ENCODE measurements at regions not wholly inside any gene's neighbourhood (a gene's known extent, or its start where the extent isn't known, plus 50 kb on each side); places are given as distances from the start of the nearest gene placed in this dataset.

DNA sequence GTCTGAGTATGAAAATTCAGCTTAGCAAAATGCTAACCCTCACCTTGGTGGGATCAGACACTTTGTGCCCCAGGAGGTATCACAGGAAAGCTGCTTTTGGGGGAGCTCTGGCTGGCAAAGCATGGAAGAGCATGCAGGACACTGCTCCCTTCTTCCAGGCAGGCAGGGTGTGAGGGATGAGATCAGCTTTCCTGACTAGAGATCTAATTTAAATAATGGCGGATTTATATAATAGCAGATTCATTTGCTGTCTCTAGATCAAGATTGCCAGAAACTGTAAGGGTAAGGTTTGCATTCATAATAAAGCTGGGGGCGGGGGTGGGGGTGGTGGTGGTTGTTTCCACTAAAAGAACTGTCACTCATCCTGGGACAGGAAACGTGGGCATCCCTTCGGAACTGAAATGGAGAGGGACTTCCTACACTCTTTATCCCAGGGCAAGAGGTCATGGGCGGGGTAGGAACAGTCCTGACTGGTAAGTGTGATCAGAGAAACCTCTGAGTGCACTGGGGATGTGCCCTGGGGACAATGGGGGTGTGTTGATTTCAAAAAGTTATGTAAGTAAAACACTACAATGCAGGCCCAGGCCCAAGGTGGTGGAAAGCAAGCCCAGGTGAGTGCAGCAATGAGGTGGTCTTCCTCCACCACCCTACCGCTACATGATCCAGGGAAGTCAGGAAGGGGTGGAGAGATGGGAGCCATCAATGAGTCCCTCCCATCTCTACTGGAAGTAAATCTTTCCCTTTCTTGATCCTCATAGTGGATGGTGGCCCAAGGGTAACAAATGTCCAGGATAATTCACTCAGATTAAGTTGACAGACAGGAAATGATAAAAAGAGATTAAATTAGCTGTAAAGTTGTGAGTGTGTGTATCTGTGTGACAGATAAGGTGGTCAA, 171.4 kb upstream of the SERPINE2 start:
- no peak for DNase-seq

DNA sequence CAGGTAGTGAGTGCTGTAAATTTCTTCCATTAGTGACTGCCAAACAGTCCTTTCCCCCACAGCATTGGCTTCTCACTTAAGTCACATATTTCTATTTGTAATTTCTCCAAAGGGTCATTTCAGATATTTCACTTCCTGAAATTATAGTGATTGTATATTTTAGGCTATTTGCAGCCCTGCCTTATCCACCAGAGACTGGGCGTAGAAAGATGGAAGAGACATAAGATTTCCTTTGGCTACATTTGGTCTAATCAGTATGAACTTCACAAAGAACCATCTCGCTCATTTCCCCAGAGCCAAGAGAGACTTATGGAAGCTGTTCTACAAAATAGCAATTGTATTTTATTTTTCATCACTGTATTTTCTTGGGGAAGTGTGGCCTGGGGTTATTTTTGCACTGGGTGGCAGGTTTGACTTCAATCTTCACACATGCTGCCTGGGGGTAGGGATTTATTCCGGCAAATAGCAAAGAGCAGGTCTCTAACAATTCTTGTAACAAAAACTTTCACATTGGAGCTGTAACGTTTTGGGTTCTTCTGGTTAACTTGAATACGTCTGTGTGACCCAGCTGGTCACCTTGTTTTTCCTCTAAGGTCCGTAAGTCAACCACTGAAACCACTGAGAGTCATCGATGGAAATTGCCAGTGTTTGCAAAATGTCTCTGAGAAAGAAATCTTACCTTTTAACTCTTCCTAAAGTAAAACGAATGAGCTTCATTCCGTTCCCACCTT, 170.6 kb upstream of the SERPINE2 start:
- no peak for DNase-seq

DNA sequence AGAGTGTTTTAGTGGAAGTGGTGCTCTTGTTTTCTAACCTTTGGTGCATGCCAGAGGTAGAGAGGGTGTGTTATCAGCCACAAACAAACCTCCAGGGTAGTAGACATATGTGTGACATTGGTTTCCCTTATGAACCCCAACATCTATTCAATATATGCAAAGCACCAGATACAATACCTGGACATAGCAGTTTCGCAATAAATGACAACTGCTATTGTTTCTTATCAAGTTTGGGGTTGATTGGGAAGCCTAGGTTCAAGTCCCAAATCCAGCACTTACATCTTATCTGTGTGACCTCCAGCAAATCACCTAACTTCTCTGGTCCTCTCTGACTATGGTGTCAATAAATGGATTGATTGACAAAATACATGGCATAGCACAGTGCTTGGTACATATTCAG, 169.4 kb upstream of the SERPINE2 start:
- DNase-seq: no peak

DNA sequence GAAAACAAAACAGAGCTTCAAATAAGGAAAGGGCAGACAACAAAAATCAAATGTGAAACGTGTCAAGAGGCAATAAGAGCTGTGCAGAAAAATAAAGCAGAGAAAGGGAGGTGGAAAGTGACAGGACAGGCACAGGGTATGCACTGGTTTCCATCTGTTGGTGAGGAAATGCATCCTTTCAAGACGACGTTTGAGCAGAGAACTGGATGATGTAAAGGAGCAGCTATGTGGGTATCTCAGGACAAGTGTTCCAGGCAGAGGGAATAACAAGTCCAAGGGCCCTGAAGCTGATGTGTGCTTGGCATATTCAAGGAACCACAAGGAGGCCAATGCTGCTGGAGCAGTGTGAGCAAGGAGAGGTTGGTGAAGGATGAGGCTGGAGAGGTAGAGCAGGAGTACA, 168.9 kb upstream of the SERPINE2 start:
- DNase-seq: no peak

DNA sequence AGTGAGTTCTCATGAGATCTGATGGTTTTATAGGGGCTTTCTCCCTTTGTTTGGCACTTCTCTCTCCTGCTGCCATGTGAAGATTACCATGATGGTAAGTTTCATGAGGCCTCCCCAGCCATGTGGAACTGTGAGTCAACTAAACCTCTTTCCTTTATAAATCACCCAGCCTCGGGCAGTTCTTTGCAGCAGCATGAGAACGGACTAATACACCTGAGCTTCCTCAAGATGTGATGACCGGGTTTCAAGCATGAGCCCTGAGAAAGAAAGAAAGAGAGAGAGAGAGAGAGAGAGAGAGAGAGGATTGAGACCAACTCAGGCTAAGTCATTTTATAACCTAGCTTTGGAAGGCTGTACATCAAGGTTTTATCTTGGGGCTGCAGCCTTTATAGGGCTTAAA, 167.7 kb upstream of the SERPINE2 start:
- DNase-seq: no peak

DNA sequence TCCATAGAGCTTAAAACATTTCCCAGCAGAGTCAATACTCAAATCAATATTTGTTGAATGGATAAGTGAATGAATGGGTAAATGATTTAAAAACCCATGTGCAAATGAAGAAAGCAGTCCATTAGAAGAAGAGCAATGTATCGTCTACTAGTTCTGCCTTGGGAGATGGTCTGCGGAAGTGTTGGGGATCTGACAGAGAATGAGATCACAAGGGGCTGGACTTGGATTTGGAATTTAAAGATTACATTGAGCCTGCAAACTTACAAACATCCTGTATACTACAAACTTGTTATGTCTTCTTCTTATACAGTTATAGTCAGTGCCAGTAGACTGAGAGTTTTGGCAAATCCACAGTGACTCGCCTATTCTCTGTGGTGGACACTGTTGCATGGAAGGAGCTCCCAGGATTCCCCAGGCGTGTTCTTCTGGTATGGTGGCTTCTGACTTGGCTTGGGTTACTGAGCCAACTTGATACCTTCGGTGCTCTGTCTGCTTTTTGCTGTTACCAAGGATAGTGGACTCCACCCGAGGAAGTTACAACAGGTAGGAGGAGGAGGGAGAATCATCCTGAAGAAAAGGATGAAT, 163.3 kb upstream of the SERPINE2 start:
- no peak for DNase-seq

DNA sequence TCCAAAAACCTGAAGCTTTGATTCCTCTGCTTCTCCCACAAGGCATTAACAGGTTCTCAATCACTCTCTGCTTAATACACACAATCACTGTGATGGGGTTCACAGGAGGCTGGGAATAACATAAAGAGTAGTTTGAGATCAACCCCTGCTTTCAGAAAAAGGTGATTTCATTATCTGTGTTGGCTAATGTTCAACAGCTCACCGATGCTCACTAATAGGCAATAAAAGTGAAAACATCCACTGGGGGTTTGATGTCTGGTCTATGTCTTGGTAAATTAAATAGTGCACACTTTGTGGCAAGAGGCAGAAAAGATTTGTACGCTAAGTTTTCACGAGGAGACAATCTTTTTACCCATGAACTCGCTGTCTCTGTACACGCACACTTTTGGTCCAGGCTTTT, 159.3 kb upstream of the SERPINE2 start:
- DNase-seq: no peak

DNA sequence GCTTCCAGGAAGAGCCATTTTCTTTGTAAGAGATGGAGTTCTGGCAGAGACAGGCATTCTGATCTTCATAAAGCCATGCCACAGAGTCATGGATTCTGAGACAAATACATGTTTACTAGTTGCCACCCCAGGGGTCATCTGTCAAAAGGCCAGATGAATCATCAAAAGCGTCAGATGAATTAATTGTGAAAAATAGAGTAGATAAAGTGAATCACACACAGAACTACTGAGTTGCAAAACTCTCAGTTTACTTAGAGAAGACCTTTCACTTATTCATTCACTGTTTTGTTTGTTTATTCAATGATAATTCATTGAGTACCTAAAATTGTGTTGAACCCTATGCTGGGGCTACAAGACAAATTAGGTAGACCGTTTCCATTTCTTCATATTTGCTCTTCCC, 157.7 kb upstream of the SERPINE2 start:
- no peak for DNase-seq

DNA sequence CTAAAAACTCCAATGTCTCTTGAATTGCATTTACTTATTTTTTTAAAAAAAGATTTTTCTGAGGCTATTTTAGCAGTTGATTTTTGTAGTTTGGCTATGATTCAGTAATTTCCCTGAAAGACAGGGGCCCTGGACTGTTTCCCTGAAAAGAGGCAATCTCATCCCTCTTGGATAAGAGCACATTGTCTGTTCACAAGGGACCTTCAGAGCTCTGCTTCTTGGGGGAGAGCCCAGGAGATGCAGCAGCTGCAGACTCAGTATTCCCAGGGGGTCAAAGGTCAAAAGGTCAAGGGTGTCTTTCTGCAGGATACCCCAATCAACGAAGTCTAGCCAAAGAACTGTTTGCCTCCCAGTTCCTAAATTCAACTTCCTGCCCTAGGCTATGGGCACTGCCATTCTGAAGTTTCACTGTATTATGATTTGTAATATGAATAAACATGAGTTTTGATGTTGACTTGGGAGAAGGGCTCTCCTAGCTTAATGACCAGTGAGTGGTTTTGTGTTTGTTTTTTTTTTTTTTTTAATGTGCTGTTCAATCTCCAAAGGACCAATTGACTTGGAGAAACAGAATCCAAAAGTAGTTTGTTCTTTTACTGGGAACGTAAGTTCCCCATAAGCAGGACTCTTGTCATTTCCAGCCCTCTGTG, 157.0 kb upstream of the SERPINE2 start:
- DNase-seq: no peak

DNA sequence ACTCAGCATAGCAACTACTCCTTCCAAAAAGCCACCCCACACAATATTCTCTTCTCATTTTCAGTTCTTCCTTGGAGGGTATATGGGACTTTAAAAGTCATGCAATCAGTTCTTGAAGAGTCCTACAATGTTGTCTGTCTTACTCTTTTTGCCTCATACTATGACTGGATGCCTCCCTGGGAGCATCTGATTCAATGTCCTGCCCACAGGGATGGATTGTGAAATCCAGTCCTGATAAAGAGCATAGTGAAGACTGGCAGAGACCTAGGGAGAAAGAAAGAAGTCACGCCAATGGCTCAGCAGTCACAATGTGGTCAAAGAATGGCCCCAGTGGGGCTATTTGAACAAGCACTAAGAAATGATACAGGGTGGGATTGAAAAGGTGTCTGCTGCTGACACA, 155.1 kb upstream of the SERPINE2 start:
- DNase-seq: no peak

DNA sequence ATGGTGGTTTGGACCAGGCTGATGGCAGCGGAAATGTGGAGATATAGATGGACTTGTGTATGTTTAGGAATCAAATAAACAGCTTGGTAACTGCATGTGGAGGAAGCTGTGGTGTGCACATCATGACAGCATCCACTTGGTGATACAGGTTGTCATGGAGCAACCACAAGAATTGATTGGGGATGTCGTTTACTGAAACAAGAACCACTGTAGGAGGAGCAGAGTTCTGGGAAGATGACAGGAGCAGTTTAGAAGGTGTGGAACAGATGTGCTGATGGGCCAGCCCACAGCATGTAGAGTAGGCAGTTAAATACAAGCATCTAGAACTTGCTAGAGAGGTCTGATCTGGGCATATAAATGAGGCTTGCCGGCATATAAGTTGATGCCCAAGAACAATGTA, 152.4 kb upstream of the SERPINE2 start:
- DNase-seq: no peak

DNA sequence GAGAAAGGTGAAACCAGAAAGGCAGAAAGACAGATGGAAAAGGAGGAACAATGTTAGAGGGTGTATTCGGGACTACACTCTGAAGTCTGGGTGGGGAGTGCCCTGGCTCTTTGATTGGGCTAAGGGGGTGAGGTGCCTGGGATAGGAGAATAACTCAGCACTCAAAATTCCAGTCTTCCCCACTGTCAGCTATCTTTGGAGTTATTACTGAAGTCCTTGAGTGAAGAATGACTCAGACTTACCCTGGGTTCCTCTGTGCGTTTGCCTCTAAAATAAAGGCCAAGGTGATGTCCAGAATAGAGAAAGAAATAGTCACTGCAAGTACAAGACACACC, 151.8 kb upstream of the SERPINE2 start:
- DNase-seq: no peak

DNA sequence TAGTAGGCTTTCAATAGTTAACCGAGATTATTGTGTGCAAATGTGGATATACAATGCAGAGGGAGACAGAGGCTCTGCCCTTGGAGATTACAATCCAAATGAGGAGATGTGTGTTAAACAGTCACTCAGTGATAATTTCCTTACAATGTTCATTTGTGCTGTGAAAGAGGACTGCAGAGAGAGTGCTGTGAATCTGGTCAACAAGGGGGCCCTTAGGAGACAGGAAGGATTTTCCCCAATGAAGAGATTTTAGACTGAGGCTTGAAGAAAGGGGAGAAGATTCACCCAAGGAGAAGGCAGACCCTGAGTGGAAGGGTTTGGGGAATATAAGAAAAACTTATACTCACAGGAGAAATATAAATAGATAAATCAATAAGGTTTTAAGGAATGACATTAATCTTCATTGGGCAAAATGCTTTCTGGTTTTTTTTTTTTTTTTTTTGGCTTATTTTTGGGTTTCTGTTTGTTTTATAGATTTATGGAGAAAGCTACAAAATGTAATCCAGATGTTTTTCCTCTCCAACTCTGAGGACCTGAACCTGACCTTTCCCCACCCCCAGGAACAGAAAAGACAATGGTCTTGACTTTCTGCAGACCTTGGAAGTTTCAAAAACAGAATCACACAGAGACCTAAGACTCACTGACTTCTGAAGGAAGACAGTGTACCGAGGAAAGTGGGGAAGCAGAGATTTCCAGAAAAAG, 151.3 kb upstream of the SERPINE2 start:
- no peak for DNase-seq

DNA sequence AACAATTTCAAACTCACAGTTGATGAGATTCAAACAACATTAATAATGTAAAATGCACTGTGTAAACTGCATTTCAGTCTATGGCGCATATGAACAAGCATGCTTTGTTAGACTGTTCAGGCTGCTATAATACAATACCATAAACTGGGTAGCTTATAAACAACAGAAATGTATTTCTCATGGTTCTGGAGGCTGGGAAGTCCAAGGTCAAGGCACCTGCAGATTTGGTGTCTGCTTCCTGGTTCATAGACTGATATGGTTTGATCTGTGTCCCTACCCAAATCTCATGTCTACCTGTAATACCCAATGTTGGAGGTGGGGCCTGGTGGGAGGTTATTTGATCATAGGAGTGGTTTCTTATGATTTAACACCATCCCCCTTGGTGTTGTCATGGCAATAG, 148.1 kb upstream of the SERPINE2 start:
- no peak for DNase-seq

DNA sequence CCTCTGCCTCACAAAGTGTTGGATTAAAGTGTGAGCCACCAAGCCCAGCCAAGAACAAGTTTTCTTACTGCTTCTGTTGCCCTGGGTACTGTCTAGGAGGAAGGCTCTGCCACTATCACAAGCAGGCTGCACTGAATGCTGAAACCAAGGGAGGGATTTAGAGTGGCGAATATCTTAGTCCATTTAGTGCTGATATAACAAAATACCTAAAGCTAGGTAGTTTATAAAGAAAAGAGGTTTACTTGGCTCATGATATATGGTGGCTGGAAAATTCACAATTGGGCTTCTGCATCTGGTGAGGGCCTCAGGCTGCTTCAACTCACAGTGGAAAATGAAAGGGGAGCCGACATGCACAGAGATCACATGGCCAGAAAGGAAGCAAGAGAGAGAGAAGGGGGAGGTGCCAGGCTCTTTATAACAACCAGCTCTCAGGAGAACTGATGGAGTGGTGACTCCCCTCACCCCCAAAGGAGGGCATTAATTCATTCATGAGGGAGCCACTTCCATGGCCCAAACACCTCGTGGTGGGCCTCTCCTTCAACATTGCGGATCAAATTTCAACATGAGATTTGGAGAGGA, 146.0 kb upstream of the SERPINE2 start:
- no peak for DNase-seq

DNA sequence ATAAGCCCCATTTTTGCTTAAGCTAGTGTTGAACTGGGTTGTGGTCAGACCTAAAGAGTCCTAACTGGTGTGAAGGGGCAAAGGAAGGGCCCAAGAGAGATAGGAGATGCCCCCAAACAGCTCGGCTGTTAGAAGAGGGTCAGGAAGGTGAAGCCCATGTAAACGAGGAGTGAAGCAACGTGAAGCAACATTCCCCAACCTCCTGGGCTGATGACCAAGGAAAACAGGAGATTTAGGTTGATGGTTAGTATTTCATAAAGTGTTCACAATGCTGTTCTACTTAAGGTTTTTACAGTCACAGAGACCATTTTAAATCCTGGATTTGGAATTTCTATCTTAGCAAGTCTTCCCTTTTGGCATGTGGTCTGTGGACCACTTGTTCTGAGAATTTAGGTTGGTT, 144.0 kb upstream of the SERPINE2 start:
- DNase-seq: no peak

DNA sequence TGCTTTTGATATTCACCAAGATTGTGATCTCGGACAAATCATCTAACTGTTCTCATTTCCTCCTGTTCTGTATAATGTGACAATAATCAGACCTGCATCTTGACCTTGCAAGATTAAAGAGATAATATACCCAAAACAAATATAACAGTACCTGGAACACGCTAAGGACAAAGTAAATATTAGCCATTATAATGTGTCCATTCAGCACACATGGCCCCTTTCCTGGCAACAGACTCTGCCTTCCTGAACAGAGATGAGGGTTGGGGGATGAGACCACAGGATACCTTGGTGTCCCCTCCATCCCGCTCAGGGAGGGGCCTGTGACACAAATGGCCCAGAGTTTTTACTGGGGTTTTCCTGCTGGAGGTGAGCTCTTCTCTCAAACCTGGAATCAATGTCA, 143.4 kb upstream of the SERPINE2 start:
- DNase-seq: no peak

DNA sequence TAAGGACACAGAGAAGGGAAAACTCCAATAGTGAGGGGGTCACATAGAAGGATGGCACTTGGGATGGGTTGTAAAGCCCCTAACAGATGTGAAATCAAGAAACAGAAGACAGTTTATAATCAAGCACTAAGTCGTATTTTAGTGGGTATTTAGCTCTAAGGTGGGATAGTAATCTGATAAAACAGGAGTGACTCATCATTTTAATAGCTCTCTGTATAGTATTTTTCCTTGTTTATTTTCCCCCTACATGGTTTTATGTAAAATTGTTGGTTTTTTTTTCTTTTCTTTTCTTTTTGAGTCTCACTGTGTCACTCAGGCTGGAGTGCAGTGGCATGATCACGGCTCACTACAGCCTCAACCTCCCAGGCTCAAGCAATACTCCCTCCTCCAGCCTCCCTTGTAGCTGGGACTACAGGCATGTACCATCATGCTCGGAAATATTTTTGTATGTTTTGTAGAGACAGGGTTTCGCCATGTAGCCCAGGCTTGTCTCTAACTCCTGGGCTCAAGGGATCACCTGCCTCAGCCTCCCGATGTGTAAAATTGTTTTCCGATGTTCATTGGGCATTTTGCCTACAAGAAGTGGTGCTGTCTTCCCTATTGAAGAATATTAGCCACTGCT, 142.6 kb upstream of the SERPINE2 start:
- no peak for DNase-seq

DNA sequence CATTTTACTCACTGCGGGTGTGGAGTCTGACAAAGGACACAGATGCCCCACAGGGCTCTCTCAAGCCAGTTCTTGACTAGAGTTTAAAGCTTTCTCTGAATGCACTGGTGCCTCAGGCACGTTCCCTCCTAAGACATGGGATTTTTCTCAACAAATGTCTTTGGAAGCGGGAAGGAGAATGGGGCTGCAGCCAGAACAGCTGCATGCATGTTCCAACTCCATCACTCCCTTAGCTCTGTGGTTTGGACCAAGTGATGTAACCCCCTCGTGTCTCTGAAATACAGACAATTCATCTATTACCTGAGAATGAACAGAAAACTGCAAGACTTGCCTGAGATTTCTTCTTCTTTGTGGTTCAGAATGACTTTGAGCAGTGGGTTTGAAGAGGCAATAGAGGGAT, 141.7 kb upstream of the SERPINE2 start:
- no peak for DNase-seq

DNA sequence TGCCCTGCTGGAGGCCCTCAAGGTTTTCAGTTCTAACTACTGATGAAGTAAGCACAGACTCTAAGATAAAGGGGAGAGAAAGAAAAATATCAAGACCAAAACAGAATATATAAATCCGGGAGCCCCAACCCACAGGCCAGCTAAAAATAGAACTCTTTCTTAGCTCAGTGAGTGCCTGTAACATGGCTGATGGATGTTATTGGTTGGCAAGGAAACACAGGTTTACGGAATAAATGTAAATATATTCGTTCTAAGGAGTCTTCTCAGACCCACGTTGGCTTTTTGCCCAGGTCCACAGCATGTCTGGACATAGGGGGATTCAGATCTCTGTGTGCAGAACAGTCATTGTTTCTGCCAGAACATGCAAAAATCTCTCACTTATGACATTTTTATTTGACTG, 139.0 kb upstream of the SERPINE2 start:
- no peak for DNase-seq

DNA sequence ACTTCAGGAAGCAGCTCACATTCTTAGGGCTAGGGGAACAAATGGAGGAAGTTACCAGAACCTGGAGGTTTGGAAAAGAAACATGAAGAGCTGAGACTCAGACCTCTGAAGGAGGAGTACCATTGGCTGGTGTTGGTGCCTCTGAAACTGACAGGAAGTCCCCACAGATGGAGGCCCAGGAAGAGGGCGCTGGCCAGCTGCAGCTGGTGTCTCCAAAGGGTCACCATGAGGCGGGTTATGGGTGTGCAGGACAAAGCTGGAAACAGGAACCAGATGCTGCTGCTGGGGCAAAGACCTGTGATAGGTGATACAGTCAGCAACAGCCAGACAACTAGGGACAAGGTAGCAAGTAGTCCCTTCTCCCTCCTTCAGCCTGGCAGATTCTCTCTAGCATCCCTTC, 136.5 kb upstream of the SERPINE2 start:
- DNase-seq: no peak

DNA sequence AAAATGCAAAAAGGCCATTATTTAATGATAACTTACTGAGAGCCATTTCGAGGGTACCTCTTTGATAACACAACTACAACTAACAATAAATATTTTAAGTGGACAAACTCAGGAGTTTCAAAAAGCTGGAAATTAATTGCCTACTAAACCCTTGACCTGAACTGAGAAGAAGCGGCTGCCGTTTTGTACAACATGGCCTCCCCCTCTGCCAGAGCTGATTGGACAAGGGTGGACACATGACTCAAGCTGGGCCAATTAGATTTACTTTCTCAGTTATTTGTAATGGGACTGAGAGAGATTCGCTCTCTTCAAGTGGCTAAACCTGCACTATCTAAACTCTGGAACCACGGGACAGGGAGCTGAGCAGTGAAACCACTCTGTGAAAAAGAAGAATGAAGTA, 135.9 kb upstream of the SERPINE2 start:
- DNase-seq: no peak
